ENCODE measurements at regions not wholly inside any gene's neighbourhood (a gene's known extent, or its start where the extent isn't known, plus 50 kb on each side); places are given as distances from the start of the nearest gene placed in this dataset.

- TF ChIP-seq AFF4 (CRISPR knock-in tag; IDR thresholded peaks at IDR 0.05; ENCODE audit: borderline replicate concordance) (no peak), FOXP1 (CRISPR knock-in tag; IDR thresholded peaks at IDR 0.05; ENCODE audit: borderline replicate concordance) (no peak), ZBTB43 (CRISPR knock-in tag; IDR thresholded peaks at IDR 0.05) (no peak), USF2 (CRISPR knock-in tag; IDR thresholded peaks at IDR 0.05) (no peak), ATF2 (CRISPR knock-in tag; IDR thresholded peaks at IDR 0.05; ENCODE audit: borderline replicate concordance, low read depth) (no peak)
Measured at GRCh38 chr1:68970571-68970970, 473.7 kb upstream of the DEPDC1 start (continued).

- H3K27ac Mint-ChIP-seq = no peak overlapping the region
- ChIA-PET CTCF (interaction anchor here (1.6 to 1.8 kb wide), 2 partner anchors 154 to 182 kb away, joined by 5 to 6 read pairs; no protein-coding TSS in a partner anchor), POLR2A (no interaction called here)
- ATAC-seq = no peak
- TF ChIP-seq GRHL2 (CRISPR knock-in tag; IDR thresholded peaks at IDR 0.05; ENCODE audit: insufficient replicate concordance, severe bottlenecking) (no peak), SMAD4 (CRISPR knock-in tag; IDR thresholded peaks at IDR 0.05) (no peak), OVOL2 (CRISPR knock-in tag; IDR thresholded peaks at IDR 0.05; ENCODE audit: borderline replicate concordance) (no peak), NR2C2 (CRISPR knock-in tag; IDR thresholded peaks at IDR 0.05) (no peak), AR (CRISPR knock-in tag; IDR thresholded peaks at IDR 0.05) (no peak), TP53 (CRISPR knock-in tag; IDR thresholded peaks at IDR 0.05) (no peak)
- H3K36me3 Mint-ChIP-seq = no peaks in the 10 kb centered on the region
- DNase-seq (ENCODE audit: low spot score) = no peak
- no peaks in the 10 kb centered on the region for H3K9me3 Mint-ChIP-seq
- H3K4me3 Mint-ChIP-seq = no peak overlapping the region
- H3K27me3 Mint-ChIP-seq (ENCODE audit: low read depth) = no peaks in the 10 kb centered on the region
- peaks cover 55% of the 10 kb centered on the region for H3K4me1 Mint-ChIP-seq
Measured at GRCh38 chr1:68973459-68974244, 476.8 kb upstream of the DEPDC1 start.

GRCh38 chr1:68974447-68974846 lies 477.6 kb upstream of the DEPDC1 start:
- CTCF ChIA-PET = interaction anchor here (1.6 to 1.8 kb wide), 2 partner anchors 155 to 183 kb away, joined by 5 to 6 read pairs; no protein-coding TSS in a partner anchor
- Mint-ChIP-seq H3K27ac (peak overlapping the region; percentile 60; the same call in 1 of the 2 replicates), H3K27me3 (ENCODE audit: low read depth) (no peaks in the 10 kb centered on the region), H3K9me3 (no peaks in the 10 kb centered on the region), H3K36me3 (no peaks in the 10 kb centered on the region), H3K4me1 (peaks cover 53% of the 10 kb centered on the region), H3K4me3 (no peak overlapping the region)
- POLR2A ChIA-PET = no interaction called here
- ATAC-seq = peak; percentile 16; the same call in 1 of the 2 replicates
- DNase-seq (ENCODE audit: low spot score) = peak; percentile 21
- no peak for TF ChIP-seq E2F1 (CRISPR knock-in tag; IDR thresholded peaks at IDR 0.05)
- TF ChIP-seq ZNF317 (CRISPR knock-in tag; IDR thresholded peaks at IDR 0.05; ENCODE audit: borderline replicate concordance, low read depth) = no peak
- no peak for TF ChIP-seq ZNF423 (CRISPR knock-in tag; IDR thresholded peaks at IDR 0.05)
- TF ChIP-seq MLX (CRISPR knock-in tag; IDR thresholded peaks at IDR 0.05) = no peak

Data from WTC11 (cell line).